Right kidney (tissue), 1 donor: ENCODE measurements at regions not wholly inside any gene's neighbourhood (a gene's known extent, or its start where the extent isn't known, plus 50 kb on each side); places are given as distances from the start of the nearest gene placed in this dataset.

ENCODE experiments used
- DNase-seq: peaks from one replicate; pipeline ENCODE4 v3.0.0-alpha.2; 2016

DNA sequence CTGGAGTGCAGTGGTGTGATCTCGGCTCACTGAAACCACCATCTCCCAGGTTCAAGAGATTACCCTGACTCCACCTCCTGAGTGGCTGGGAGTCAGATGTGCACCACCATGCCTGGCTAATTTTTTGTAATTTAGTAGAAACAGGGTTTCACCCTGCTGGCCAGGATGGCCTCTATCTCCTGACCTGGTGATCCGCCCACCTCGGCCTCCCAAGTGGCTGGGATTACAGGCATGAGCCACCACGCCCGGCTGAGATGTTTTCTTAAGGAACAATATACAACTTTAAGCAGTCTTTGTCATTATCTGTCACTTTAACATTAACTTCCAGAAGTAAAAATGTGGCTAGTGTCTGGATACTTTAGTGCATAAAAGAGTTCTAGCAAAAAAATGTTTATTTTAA lies 272.6 kb upstream of the FAT3 start:
- DNase-seq: no peak

DNA sequence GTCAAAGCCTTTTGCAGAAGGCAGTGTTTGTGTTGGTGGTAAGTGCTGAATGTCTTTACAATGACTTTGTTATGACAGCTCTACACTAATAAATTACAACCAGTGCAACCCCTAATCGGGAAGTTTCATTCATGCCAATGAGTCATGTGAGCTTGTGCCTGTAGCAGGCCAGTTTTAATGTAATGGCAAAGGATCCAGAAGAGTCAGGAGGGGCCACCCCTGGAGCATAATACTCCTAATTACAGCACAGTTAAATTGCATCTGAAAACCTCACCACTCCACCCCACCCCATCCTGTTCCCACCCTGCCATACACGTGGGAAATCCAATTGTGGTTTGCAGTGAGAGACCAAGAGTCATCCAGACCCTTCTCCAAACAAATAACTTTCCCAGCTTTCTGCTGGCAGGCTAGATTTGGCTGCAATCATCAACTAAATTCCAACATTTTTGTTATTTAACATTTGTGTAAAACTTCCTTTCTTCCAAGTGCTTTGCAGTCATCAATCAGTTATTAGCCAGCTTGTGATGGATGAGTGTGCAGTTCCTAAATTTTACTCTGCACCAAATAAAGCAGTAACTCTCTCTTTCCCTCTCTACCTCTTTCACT lies 277.3 kb upstream of the FAT3 start:
- DNase-seq: peak; percentile 22

DNA sequence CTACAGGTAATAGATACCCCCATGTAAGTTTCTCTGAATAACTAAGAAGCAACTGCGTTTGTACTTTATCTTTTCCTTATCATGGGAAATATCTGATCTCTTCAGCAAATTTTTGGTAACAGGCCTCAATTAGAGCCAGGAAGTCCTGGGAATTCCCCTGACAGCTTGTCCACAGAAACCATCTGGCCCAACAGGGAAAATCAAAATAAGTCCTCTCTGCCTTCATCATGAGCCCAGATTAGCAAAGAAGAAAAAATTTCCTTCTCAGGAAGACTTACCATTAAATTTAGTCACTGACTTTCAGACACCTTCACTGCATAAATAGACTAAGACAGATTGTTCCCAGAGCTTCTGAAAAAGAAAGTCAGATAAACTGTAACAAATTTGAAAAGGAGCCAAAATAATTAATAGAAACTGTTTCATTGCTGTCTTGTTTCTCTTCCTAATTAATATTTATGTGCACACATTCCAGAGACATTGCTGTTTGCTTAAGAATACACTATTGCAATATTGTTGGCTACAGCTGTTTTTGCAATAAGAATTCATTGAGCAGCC lies 278.1 kb upstream of the FAT3 start:
- DNase-seq: no peak

DNA sequence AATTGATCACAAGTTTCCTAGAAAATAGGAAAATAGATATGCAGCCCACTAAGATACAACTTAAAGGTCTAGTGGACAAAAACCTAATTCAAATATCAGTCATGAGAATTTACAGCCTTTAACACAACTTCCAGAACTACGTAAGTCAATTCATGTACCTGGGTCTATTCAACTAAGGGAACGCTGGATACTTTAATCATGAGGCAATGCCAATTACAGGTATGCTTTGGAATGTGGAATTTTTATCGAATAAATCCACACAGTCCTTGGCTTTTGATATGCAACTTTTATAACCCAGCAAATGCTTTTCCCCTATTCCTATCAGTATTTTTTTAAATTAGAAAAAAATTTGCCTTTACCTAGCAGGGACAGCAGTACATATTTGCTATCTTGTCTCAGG lies 289.5 kb upstream of the FAT3 start:
- no peak for DNase-seq

DNA sequence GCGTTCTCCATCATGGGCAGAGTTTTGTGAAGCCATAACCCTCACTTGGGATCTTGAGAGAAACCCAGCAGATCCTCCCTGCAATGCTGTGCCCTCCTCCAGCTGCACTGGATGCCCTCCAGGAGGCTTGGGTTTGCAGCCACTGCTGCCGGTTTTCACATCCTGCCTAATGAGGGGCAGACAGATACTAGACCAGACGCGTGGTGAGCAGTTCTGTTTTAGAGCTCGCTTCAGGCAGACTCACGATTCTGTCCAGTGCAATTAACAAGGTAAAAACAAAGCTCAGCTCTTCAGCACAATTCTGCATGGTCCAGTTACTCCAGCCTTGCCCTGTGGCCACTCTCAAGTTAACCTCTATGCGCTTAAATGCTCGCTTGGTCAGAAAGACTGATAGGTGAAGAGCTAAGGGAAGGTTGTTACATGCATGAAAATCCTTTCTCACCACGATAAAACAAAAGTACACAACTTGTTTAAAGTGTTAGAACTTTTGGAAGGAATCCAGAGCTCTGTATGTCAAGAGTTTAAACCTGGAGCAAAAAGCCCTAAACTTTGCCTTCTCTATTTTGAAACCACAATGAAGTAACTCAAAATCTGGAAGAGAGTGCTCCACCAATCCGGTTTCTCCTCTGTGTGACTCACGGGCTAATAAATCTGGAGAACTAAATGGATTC lies 292.3 kb upstream of the FAT3 start:
- DNase-seq: no peak

DNA sequence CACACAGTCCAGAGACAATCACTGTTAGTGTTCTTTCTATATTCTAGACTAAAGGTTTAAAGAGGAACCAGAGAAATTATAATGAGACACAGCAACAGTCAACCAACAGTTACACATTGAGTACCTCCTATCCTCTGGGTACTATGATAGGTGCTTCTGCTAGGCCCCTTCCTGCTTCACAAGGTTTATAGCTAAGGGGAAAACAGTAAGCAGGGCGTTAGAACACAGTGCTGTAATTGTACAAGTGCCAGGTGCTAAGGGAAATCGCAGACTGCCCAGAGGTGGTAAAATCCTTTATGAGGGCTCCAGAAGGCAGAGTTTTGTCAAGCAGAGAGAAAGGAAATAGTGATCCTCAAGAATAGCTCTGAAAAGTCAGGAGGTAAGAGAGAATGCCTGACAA lies 297.2 kb upstream of the FAT3 start:
- no peak for DNase-seq

DNA sequence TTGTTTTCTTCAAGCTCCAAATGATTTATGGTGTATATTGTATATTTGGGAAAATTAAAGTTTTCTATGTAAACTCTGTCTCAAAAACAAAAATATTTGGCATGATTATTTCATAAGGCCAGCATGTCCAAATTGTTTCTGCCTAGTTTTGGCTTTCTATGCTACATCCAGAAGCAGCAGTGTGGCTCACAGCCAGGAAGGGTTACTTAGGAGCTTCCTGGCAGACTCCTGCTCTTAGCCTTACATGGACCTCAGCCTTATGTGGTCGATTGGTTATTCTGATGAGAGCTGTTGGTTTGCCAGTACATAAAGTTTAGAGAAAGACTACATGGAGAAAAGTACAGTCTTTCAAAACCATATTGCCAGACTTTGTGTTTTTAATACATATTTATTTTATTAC lies 297.7 kb upstream of the FAT3 start:
- DNase-seq: no peak

DNA sequence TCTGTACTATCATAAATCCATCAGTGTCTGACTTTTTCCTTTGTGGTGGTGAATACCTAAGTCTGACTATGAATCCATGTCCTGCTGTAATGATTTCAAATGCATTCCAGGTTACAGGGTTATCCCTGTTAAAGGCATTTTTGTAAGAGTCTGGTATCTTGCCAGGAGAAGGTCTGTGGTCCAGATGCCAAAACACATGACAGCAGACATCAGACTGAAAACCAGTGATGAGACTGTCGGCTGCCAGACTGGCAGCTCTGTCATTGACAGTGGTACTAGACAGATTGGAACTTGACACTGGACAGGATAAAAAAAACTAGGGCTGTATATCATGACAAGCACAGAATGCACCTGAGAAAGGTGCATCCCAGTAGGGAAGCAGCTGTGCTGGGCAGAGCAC lies 301.8 kb upstream of the FAT3 start:
- DNase-seq: no peak

DNA sequence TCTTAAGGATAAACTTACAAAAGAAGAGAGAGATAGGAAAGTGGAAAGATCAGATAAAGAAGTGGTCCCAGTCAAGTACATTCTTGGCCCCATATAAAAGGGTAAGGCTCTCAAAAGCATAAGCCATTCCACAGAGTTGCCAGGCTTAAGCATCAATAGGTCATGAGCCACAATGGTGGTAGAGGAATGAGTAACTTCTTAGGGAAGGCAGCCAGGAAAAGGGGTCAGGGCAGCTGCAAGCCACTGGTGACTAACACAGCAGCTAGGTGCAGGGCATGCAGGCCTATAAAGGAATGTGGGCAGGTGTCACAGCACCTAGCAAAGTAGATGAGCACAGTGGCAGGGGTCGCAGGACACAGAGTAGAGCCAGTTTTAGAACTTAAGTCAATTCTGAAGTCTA lies 302.6 kb upstream of the FAT3 start:
- DNase-seq: no peak

DNA sequence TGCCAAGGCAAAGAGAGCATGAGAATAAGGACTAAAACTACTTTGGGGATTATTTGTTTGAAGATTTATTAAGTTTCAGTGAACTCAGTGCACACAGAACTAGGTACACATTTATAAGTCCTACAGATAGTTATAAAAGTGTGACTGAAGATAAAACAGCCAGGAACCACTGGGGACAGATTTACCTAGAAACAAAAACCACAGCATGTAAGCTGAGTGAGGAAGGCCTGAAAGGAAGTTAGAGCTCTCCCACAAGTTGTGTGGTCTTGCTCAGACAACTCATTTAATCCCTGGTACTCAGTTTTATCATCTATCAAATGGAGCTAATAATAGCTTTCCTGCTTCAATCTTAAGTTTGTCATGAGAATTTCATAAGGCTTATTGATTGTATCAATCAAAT lies 311.2 kb upstream of the FAT3 start:
- no peak for DNase-seq

DNA sequence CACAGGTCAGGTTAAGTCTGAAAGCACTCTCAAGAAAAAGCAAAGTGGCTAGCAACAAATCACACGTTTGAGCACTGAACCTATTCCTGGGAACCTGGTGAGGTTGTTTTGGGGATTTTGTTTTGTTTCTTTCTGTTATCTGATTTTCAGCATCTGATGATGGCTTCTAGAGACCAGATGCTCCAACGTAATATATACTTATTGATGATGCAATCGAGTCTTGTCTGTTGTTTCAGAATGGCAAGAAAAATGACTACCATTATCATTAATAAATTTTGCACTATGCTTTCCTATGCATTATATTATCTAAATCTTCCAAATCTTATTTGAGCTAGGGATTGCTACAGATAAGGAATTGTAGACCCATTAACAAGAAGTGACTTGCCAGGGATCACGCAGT lies 312.3 kb upstream of the FAT3 start:
- DNase-seq: no peak

DNA sequence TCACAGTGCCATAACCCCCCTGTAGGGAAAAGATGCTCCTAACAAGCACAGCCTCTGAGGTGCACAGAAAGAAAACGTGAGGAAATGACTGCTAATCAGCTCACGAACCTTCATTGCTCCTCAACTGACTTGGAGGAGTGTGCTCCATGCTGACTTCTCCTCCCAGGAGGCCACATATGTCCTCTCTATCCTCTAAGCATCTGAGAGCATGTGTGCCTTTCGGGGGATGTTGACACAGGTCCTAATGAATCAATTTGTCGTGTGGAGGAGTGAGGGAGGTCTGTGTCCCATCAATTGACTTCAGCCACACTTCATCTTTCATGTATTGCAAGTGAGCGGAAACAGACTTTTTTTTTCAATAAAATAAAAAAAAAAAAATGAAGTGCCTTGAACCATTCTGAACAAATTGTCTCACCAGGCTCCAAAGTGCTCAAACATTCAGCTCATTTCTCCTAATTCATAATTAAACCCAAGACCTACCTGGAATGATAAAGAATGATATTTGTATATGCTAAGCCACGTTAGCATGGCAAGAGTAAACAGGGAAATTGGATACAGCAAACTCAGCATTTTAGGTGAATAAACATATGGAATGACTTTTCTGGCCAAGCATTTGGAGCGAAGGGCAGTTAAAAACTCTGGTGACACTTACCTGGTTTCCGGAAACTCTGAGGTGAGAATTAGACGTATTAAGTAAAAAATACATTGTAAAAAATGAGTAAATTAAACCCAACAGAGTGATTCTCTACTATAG lies 317.6 kb upstream of the FAT3 start:
- no peak for DNase-seq

DNA sequence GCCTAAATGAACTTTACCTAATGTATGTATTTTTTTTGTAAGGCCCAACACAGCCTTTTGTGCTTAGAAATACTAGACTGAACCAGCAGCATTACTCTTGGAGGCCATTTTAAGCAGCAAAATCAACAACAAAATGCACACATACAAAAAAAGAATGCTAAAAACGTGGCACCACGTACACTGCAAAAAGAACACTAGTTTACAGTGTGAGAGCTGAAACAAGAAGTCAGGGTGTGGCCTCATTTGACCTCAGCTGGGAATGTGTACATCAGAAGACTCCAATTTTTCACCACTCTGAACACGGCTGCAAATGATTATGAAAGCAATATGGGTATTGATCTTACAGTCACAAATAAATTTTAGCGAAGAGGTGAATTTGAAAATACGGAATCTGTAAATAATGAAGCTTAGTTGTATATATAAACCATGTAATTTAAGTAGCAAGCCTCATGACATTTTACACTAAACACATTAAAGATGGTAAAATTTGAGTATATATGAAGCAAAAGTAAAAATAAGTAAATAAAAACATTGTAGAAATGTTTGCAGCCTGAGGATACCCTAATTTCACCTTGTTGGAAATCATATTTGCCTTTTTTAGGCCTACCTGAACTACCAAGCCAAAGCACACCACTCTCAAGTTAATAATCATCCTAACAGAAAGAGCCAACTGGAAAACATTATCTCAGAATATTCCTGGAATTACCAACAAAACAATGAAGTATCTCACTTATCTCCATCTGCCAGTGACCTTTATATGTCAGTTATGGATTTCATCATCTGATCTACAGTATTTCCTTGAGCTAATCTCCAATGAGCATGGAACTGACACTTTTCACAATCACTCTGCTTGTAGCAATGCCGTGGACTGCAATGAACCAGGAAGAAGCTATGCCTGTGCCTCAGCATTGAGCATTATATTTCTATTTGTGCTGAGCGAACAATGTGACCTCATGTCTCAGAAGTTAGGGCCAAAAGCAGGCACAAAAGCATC lies 319.5 kb upstream of the FAT3 start:
- DNase-seq: no peak

DNA sequence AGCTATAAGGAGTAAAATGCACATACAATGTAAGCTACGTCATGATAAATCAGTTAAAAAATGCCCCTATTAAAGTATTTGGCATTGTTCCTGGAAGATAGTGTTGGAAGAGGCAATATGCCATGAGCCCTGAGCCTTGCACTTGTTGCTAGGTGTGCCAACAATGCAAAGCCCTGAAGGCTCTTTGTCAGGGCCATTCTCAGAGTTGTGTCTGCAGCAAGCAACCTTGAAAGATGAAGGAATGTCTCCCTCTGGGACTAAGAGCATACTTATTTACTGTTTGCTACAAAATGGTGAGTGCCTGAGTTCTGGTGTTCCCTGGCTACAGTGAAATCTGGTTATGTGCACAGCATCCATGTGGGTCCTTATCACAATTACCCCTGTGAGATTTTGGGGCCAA lies 322.3 kb upstream of the FAT3 start:
- DNase-seq: no peak

DNA sequence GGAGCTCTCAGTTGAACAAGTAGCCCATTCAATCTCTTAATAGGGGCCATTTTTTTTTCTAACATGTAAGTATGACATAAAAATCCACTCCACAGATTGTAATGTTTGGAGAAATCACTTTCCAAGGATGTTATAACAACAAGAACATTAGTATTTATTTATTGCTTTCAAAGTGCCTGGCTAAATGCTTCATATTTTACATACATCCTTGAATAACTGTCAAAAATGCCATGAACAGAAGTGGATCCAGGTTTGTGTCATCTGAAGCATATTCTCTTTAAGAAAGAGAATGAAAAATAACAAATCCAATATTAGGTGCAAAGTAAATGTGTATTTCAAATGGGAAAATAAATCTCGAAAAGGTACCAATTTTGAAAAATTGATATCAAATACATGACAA lies 344.0 kb upstream of the FAT3 start:
- DNase-seq: no peak

DNA sequence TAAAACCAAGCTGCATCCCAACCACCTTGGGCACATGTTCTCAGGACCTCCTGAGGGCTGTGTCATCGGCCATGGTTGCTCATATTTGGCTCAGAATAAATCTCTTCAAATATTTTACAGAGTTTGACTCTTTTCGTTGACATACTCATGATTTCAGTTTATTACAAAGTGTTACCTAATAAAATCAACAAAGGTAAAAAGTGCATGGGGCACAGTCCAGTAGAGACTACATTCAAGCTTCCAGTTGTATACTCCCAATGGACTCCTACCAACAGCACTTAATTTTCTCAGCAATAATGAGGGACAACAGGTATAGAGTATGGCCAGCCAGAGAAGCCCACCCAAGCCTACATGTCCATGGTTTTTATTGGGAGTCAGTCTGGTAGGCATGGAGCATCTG lies 347.9 kb upstream of the FAT3 start:
- DNase-seq: no peak

DNA sequence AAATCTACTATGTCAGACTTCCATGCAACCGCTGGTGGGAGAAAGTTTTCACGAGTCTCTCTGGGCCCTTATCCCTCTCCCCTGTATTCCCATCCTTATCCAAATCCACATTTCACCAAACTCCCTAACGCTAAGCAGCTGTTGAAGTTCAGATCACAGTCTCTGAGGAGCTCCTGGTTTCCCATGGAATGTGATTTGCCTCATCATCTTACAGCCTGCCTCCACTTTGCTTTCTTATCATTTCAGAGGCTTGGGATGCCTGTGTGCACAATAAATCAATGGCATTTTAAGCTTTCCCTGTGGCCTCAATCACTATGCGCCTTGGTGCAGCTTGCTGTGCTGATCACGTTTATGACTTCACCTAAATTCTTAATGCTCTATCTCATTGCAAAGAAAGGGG lies 352.4 kb upstream of the FAT3 start:
- no peak for DNase-seq

DNA sequence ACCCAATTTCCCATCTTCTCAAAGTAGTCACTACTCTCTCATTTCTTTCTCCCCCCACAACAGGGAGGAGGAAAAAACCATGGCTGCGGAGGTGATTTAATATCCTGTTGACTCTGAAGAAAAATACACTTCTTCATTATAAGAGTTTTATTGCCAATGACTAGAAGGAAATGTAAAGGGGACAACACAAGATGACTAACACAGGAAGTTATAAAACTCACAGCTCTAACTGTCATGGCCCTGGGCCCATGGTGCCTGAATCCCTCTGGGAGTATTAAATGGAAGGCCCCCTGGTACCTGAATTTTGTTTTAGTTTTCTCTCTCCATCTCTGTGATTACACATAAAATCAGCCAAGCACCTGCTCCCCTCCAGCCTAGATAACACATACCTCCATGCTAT lies 352.8 kb upstream of the FAT3 start:
- DNase-seq: no peak

DNA sequence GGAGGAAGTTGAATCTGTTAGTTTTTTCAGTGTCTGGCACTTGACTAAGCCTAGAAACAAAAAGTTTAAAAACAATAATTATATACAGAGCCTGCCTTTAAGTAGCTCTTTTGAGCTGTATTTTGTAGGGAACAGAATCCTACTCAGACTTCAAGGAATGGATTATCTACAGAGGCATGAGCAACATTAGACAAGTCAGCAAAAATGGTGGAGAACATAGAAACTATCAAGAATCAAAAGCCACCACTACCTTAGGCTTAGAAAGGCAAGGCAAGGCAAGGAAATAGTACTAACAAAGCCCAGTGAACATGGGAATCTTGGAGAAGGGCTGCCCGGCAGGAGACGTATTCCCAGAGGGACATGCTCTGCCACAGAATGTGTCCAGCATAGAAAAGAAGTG lies 353.6 kb upstream of the FAT3 start:
- DNase-seq: no peak

DNA sequence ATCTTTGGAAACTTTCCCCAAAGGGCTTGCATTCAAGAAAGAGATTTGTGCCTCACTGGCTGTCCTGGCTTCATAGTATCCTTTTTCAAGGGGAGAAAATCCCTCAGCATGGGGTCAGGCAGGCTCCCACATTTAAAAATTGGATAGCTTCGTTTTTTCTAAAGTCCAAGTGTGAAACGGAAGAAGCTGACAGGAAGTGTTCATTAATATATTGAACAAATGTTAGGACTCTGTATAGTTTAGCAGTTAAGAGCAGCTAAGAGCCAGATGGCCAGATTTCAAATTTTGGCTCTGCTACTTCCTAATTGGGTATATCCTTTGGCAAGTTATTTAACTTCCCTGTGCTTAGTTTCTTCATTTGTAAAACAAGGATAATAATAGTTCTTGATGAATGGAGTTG lies 354.9 kb upstream of the FAT3 start:
- no peak for DNase-seq

DNA sequence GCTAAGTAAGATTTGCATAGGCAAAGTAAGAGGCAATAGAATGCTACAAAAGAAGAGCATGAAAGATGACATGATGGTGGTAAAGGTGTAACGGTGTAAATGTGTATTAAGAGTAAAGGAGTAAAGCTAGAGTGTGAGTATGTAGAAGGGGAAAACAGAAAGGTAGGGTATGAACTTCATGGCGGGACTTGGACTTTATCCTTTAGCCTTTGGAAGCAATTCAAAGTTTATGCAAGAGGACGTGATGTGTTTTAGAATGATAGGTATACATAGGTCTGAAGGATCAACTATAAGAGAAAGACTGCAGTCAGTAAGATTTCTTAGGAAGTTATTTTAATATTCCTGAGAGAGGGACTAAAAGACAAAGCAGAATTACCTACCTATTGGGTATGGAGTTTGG lies 358.0 kb upstream of the FAT3 start:
- no peak for DNase-seq

DNA sequence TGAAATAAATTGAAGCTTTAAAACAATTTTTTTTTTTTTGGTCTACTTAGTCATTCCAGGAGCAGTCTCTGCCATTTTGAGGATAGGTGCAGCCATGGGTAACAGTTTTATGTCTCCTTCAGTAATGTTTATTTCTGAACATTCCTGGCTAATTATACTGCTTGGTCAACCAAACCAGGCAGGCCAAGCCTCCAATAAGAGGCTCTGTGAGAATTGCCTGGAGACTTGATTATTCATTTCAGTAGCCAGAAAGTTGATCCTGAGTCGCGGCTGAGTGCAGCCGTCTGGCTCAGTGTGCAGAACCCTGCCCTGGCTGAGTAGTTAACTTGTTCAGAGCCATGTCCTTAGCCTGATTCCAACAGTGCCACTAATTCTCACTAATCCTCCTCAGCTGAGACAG lies 364.0 kb upstream of the FAT3 start:
- no peak for DNase-seq

DNA sequence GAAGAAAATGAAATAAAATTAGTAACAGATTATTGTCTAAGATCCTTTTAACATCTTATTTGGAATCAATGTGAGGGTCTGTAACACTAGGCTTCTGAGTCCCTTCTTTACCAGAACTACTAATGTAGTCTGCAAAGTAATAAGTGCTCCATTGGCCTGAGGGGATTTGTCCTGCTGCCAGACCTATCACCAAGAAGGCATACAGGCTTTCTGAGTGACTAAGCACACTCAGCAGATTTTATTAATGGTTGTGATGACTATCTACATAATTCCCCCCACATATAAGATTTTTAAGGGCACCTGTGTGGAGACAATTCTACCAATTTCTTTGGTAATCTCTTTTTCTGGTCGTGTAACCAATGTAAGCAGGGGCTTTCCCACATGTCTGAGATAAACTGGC lies 365.0 kb upstream of the FAT3 start:
- no peak for DNase-seq
